Mesodermal cell (in vitro differentiated cells): ENCODE measurements at regions not wholly inside any gene's neighbourhood (a gene's known extent, or its start where the extent isn't known, plus 50 kb on each side); places are given as distances from the start of the nearest gene placed in this dataset.

ENCODE experiments used
- H3K27ac ChIP-seq: 2 replicates; pipeline ENCODE4 v1.7.0; 2013; ENCODE audit warnings: mild to moderate bottlenecking, low read depth, low read length, moderate library complexity; ENCODE audit not compliant: severe bottlenecking
- H3K36me3 ChIP-seq: 2 replicates; pipeline ENCODE4 v1.7.1; 2013; ENCODE audit warnings: mild to moderate bottlenecking, low read length, moderate library complexity; ENCODE audit not compliant: control insufficient read depth, insufficient read depth
- H3K4me1 ChIP-seq: one replicate; pipeline ENCODE4 v1.7.1; 2013; ENCODE audit warnings: mild to moderate bottlenecking, low read length; ENCODE audit not compliant: insufficient read depth, control insufficient read depth, poor library complexity, severe bottlenecking
- H3K4me3 ChIP-seq: 2 replicates; pipeline ENCODE4 v1.7.0; 2013; ENCODE audit warnings: low read length, control low read depth, mild to moderate bottlenecking; ENCODE audit not compliant: insufficient read depth, poor library complexity, severe bottlenecking; ENCODE audit errors: extremely low read depth
- H3K9me3 ChIP-seq: 2 replicates; pipeline ENCODE4 v1.7.1; 2013; ENCODE audit warnings: mild to moderate bottlenecking, low read length, moderate library complexity; ENCODE audit not compliant: control insufficient read depth
- WGBS, 2 experiments: methylation state at CpG; one replicate each; pipeline ENCODE4 v1.1.5; 2013; ENCODE audit warnings: missing lambda C conversion rate in 2 of 2; ENCODE audit not compliant: insufficient coverage in 2 of 2; 5-methylcytosine and 5-hydroxymethylcytosine counted together

- WGBS, 2 experiments: 59 to 72% methylated on average over 18 to 23 of the region's 23 CpGs
- Histone ChIP-seq H3K4me1 (peaks cover 54% of the 10 kb centered on the region), H3K9me3 (no peaks in the 10 kb centered on the region), H3K4me3 (no peak overlapping the region), H3K27ac (peak overlapping the region; percentile 45), H3K36me3 (peaks cover 4% of the 10 kb centered on the region)
These were observed 93.6 kb upstream of the CIBAR2 start for GRCh38 chr16:85205747-85206471.

GRCh38 chr16:85206472-85207356, 94.4 kb upstream of the CIBAR2 start:
- WGBS, 2 experiments: 35% methylated on average over 15 to 18 of the region's 31 CpGs
- Histone ChIP-seq H3K27ac (peak overlapping the region; percentile 72), H3K36me3 (peaks cover 4% of the 10 kb centered on the region), H3K4me1 (peaks cover 50% of the 10 kb centered on the region), H3K9me3 (no peaks in the 10 kb centered on the region), H3K4me3 (no peak overlapping the region)

GRCh38 chr16:85207357-85207921, 95.2 kb upstream of the CIBAR2 start:
- Histone ChIP-seq H3K4me1 (peaks cover 42% of the 10 kb centered on the region), H3K27ac (peak overlapping the region; percentile 72), H3K9me3 (no peaks in the 10 kb centered on the region), H3K4me3 (no peak overlapping the region), H3K36me3 (peaks cover 4% of the 10 kb centered on the region)
- 64 to 78% methylated on average over 17 to 24 of the region's 24 CpGs for WGBS, 2 experiments

GRCh38 chr16:85208181-85208580, 95.9 kb upstream of the CIBAR2 start:
- Histone ChIP-seq H3K27ac (no peak overlapping the region), H3K4me3 (no peak overlapping the region), H3K36me3 (peaks cover 4% of the 10 kb centered on the region), H3K9me3 (no peaks in the 10 kb centered on the region), H3K4me1 (peaks cover 36% of the 10 kb centered on the region)
- 90 to 93% methylated on average over 14 to 17 of the region's 17 CpGs for WGBS, 2 experiments

DNA sequence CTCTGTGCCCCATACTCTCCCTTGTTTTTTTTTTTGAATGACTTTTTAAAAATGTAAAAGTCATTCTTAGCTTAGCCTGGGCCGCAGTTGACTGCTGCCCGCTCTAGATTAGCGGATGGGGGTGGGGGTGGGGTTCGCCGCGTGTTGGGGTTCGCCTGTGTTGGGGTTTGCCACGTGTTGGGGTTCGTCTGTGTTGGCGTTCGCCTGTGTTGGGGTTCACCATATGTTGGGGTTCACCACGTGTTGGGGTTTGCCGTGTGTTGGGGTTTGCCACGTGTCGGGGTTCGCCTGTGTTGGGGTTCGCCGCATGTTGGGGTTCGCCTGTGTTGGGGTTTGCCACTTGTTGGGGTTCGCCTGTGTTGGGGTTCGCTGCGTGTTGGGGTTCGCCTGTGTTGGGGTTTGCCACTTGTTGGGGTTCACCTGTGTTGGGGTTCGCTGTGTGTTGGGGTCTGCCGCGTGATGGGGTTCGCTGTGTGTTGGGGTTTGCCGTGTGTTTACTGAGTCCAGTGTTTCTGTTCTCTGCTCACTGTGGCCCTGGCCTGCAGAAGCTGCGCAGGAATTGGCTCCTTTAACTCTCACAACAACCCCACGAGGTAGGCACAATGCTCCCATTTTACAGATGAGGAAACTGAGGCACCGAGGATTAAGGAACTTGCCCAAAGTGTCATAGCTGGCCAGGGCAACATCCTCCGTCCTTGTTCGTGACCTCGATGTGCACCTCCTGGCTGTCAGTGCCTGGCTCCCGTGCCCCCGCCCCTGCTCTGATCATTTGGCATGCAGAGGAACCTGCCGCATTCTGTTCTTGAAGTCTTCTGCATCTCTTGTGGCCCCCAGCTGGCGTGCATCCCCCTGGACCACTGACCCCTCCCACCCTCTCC, 96.6 kb upstream of the CIBAR2 start:
- H3K4me1 ChIP-seq: peaks cover 30% of the 10 kb centered on the region
- H3K9me3 ChIP-seq: no peaks in the 10 kb centered on the region
- WGBS, 2 experiments: 91 to 95% methylated on average over 15 to 26 of the region's 38 CpGs
- peaks cover 4% of the 10 kb centered on the region for H3K36me3 ChIP-seq
- H3K4me3 ChIP-seq: no peak overlapping the region
- no peak overlapping the region for H3K27ac ChIP-seq

DNA sequence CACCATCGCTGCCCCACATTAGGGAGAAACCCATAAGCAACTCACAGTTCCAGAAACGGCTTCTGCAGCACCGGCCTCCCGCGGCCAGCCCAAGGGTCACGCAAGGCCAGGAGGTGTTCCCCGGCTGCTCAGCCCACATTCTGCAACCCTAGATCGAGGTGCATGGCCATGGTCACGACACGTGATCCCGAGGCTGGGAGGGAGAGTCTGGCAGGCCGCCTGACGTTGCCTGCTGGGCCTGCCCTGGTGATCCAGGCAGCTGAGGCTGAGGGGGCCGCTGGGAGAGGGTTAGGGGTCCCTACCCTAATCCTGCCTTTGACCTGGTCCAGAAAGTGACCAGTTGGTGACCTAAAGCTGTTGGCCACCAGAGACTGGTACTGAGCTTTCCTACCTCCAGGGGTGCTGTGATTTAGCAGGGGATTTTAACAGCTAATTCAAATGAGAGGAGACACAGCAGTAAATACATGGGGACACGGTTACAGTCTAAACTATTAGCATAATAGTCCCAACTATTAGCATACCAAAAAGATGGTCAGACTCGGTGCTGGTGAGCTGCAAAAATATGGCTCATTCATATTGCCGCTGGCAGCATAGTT, 97.4 kb upstream of the CIBAR2 start:
- no peak overlapping the region for H3K4me3 ChIP-seq
- H3K9me3 ChIP-seq: no peaks in the 10 kb centered on the region
- WGBS, 2 experiments: 77 to 86% methylated on average over 16 of the region's 17 CpGs
- H3K36me3 ChIP-seq: peaks cover 4% of the 10 kb centered on the region
- H3K4me1 ChIP-seq: peaks cover 31% of the 10 kb centered on the region
- H3K27ac ChIP-seq: no peak overlapping the region

GRCh38 chr16:85210423-85211169, 98.3 kb upstream of the CIBAR2 start:
- no peak overlapping the region for H3K27ac ChIP-seq
- H3K4me1 ChIP-seq: peaks cover 30% of the 10 kb centered on the region
- no peaks in the 10 kb centered on the region for H3K9me3 ChIP-seq
- 91 to 98% methylated on average over 6 to 8 of the region's 8 CpGs for WGBS, 2 experiments
- H3K4me3 ChIP-seq: no peak overlapping the region
- H3K36me3 ChIP-seq: peaks cover 4% of the 10 kb centered on the region

- H3K4me1 ChIP-seq: peaks cover 22% of the 10 kb centered on the region
- no peak overlapping the region for H3K27ac ChIP-seq
- peaks cover 7% of the 10 kb centered on the region for H3K36me3 ChIP-seq
- WGBS, 2 experiments: 97% methylated on average over 16 to 17 of the region's 17 CpGs
- no peak overlapping the region for H3K4me3 ChIP-seq
- no peaks in the 10 kb centered on the region for H3K9me3 ChIP-seq
These were observed 99.1 kb upstream of the CIBAR2 start for GRCh38 chr16:85211271-85211801.

GRCh38 chr16:85213926-85214675, 101.8 kb upstream of the CIBAR2 start:
- WGBS, 2 experiments: 96% methylated on average over 25 to 26 of the region's 28 CpGs
- H3K4me3 ChIP-seq: no peak overlapping the region
- peaks cover 8% of the 10 kb centered on the region for H3K4me1 ChIP-seq
- peaks cover 3% of the 10 kb centered on the region for H3K36me3 ChIP-seq
- H3K9me3 ChIP-seq: no peaks in the 10 kb centered on the region
- no peak overlapping the region for H3K27ac ChIP-seq
